ENCODE measurements at regions not wholly inside any gene's neighbourhood (a gene's known extent, or its start where the extent isn't known, plus 50 kb on each side); places are given as distances from the start of the nearest gene placed in this dataset.

DNA sequence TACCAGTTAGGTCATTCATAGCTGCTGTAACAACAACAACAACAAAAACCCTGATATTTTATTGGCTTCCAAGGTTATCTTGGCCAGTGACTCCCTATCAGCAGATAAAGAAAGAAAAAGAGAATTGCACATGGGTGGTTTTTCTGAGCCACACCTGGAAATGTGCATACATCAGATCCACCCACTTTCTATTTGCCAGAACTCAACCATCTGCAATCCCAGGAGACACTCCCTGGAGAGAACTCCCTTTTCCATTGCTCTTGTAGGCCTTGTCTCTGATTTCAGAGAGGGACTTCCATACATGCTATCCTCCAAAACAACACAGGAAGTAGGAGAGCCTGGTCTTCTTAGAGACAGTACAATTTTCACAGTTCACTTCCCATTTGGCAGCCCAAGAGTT lies 74.9 kb upstream of the ZC3H11B start:
- H3K4me3 ChIP-seq: no peak overlapping the region
- ATAC-seq: no peak
- H3K36me3 ChIP-seq: no peaks in the 10 kb centered on the region
- no peak for DNase-seq
- intact Hi-C loops (cut with DNase I): no loop called here
- TF ChIP-seq, protein P1, sequence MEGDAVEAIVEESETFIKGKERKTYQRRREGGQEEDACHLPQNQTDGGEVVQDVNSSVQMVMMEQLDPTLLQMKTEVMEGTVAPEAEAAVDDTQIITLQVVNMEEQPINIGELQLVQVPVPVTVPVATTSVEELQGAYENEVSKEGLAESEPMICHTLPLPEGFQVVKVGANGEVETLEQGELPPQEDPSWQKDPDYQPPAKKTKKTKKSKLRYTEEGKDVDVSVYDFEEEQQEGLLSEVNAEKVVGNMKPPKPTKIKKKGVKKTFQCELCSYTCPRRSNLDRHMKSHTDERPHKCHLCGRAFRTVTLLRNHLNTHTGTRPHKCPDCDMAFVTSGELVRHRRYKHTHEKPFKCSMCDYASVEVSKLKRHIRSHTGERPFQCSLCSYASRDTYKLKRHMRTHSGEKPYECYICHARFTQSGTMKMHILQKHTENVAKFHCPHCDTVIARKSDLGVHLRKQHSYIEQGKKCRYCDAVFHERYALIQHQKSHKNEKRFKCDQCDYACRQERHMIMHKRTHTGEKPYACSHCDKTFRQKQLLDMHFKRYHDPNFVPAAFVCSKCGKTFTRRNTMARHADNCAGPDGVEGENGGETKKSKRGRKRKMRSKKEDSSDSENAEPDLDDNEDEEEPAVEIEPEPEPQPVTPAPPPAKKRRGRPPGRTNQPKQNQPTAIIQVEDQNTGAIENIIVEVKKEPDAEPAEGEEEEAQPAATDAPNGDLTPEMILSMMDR (IDR thresholded peaks at IDR 0.05): no peak
- H3K27ac ChIP-seq: no peak overlapping the region
- no peaks in the 10 kb centered on the region for H3K27me3 ChIP-seq
- no peaks in the 10 kb centered on the region for H3K4me1 ChIP-seq
- no peaks in the 10 kb centered on the region for H3K9me3 ChIP-seq

DNA sequence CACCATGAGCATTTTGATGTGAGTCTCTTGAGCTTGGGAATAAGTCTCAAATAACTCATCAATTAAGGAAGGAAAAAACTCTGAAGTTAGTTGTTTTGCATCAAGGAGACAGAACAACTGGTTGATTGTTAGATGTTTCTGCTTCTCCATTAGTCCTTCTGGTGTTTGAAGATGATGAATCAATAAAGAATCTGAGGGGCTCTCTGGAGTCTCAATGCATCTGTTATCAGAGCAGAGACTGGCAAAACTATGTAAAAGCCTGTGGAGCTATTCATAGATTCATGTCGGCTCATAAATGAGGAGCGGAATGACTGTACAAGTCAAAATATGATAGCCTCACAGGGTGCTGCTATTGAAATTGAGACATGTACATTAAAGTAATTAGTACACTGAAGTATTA lies 73.3 kb upstream of the ZC3H11B start:
- intact Hi-C loops (cut with DNase I): no loop called here

DNA sequence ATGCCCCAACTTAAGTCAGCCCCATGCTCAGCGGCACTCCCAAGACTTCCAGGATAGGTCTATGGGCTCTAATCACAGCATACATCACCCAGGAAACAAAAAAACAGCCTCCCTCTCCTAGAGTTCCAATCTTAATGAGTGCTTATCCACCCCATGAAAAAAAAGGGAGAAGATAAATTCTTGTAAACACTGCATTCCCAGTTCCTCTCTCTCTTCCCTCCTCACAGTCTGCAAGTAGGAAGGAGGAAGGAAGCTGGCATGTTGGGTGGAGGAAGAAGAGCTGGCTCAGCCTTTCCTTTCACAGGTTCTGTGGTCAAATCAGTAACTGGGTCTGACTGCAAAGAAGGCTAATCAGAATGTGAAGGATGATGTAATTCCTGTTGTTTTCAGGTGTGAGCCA lies 69.9 kb upstream of the ZC3H11B start:
- TF ChIP-seq, protein P1 (IDR thresholded peaks at IDR 0.05): no peak
- DNase-seq: no peak
- no peak for ATAC-seq
- intact Hi-C loops (cut with DNase I): no loop called here
- Histone ChIP-seq H3K36me3 (no peaks in the 10 kb centered on the region), H3K4me1 (no peaks in the 10 kb centered on the region), H3K27ac (no peak overlapping the region), H3K9me3 (no peaks in the 10 kb centered on the region), H3K27me3 (no peaks in the 10 kb centered on the region), H3K4me3 (no peak overlapping the region)

More for the DNA sequence above, 73.3 kb upstream of the ZC3H11B start:
- no peaks in the 10 kb centered on the region for H3K36me3 ChIP-seq
- no peak for DNase-seq
- TF ChIP-seq, protein P1 (IDR thresholded peaks at IDR 0.05): no peak
- ATAC-seq: no peak
- no peak overlapping the region for H3K4me3 ChIP-seq
- H3K4me1 ChIP-seq: no peaks in the 10 kb centered on the region
- no peaks in the 10 kb centered on the region for H3K27me3 ChIP-seq
- no peak overlapping the region for H3K27ac ChIP-seq
- no peaks in the 10 kb centered on the region for H3K9me3 ChIP-seq

DNA sequence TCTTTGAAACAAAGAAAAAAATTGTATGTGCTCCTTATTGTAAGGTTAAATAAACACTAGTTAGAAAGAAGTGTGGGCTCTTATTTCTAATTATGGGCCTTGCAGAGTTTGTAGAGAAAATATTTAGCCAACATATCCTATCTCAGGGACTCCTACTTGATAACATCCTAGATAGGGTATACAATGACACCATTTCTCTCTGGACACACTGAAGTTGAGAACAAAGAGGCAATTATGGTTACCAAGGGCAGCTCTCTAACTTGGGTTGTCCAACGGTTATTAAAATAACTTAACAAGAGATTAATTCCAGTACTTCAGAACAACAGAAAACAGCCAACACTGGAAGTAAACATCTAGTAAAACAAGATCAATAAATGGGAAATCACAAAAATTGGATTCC lies 69.0 kb upstream of the ZC3H11B start:
- no peak overlapping the region for H3K4me3 ChIP-seq
- H3K27ac ChIP-seq: no peak overlapping the region
- no peaks in the 10 kb centered on the region for H3K27me3 ChIP-seq
- ATAC-seq (no peak), DNase-seq (no peak)
- intact Hi-C loops (cut with DNase I): no loop called here
- H3K9me3 ChIP-seq: no peaks in the 10 kb centered on the region
- H3K4me1 ChIP-seq: no peaks in the 10 kb centered on the region
- H3K36me3 ChIP-seq: no peaks in the 10 kb centered on the region
- TF ChIP-seq, protein P1 (IDR thresholded peaks at IDR 0.05): no peak

DNA sequence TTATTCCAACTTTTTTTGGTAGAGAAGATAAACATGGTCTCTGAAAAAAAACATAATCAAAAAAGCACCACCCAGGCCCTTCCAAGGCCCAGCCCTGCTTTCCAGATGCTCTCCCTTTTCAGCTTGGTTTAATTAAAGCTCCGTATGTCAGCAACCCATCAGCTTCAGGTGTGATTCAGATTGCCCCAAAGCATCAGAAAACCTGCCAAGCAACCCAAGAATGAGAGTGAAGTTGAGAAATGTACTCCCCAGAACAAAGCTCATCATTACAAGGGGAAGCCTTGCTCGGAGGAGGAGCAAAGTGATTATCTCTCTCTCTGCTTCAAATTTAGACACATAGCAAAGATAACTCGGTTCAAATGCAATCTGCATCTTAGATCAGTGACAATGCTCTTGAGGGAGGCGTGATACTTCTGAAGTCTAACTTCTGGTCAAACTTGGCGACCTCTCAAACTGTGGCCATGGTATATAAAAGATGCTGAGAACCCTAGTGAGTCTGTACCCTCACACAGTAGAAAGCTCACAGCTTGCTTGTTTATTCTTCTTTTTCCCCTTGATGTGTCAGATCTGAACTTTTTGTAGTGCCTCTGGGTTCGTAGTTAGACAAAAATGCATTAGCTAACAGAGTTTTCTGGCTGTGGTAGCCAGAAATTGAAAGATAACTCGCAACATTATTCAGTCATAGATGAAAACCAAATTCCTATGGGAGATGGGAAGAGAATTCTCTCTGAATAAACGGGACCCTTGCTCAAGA lies 63.3 kb upstream of the ZC3H11B start:
- ATAC-seq (no peak), DNase-seq (no peak)
- Histone ChIP-seq H3K36me3 (no peaks in the 10 kb centered on the region), H3K27ac (no peak overlapping the region), H3K4me1 (no peaks in the 10 kb centered on the region), H3K27me3 (no peaks in the 10 kb centered on the region), H3K9me3 (no peaks in the 10 kb centered on the region), H3K4me3 (no peak overlapping the region)
- TF ChIP-seq, protein P1 (IDR thresholded peaks at IDR 0.05): no peak
- intact Hi-C loops (cut with DNase I): no loop called here

All from upper lobe of right lung (tissue), 1 donor.